Body of pancreas (tissue), 4 donors: ENCODE measurements at regions not wholly inside any gene's neighbourhood (a gene's known extent, or its start where the extent isn't known, plus 50 kb on each side); places are given as distances from the start of the nearest gene placed in this dataset.
"Not testable (repeated sequence)": the region's sequence is repeated elsewhere in the genome, so short reads cannot be mapped to it uniquely, and the experiment has no call there.

Experiments
- CTCF ChIP-seq, 7 experiments: fragments of 450-650 bp in 4 of 7; fragments of 200-600 bp in 3 of 7; sonication (generic) in 3 of 7; IDR thresholded peaks; one replicate each; pipeline ENCODE4 v1.5.1; 2016 to 2019; ENCODE audit warnings: antibody characterized with exemption in 7 of 7
- POLR2A ChIP-seq, 3 donors: fragments of 450-650 bp; IDR thresholded peaks; one replicate each; pipeline ENCODE4 v1.6.1; 2016; ENCODE audit warnings: antibody characterized with exemption in 3 of 3, mild to moderate bottlenecking in 2 of 3

GRCh38 chr15:20040691-20041090 is 500.9 kb downstream of the GOLGA6L6 start:
- not testable (repeated sequence) for TF ChIP-seq CTCF, POLR2A (IDR thresholded peaks at IDR 0.05)
